NCI-H2081 treated with DMSO at 0.1 percent for 48 hours (cell line): ENCODE measurements at regions not wholly inside any gene's neighbourhood (a gene's known extent, or its start where the extent isn't known, plus 50 kb on each side); places are given as distances from the start of the nearest gene placed in this dataset.

Experiments
- DNase-seq: peaks from one replicate; lab custom pipeline; 2025; lab: John Stamatoyannopoulos, UW

- DNase-seq, result no peak
Measured at GRCh38 chr16:62565706-62566105, 529.5 kb upstream of the CDH8 start.

- DNase-seq, result no peak
Measured at GRCh38 chr16:62564291-62564690, 528.1 kb upstream of the CDH8 start.

- DNase-seq, result no peak
Measured at GRCh38 chr16:62562121-62562520, 525.9 kb upstream of the CDH8 start.

- no peak for DNase-seq
Measured at GRCh38 chr16:62549875-62550274, 513.6 kb upstream of the CDH8 start.

- DNase-seq, result no peak
Measured at GRCh38 chr16:62548095-62548494, 511.9 kb upstream of the CDH8 start.

GRCh38 chr16:62546701-62547100 is 510.5 kb upstream of the CDH8 start:
- DNase-seq, result no peak

GRCh38 chr16:62545039-62545438 is 508.8 kb upstream of the CDH8 start:
- DNase-seq, result no peak

GRCh38 chr16:62543516-62543915 is 507.3 kb upstream of the CDH8 start:
- no peak for DNase-seq

GRCh38 chr16:62539657-62540056 is 503.4 kb upstream of the CDH8 start:
- DNase-seq, result no peak

GRCh38 chr16:62530426-62530825 is 494.2 kb upstream of the CDH8 start:
- DNase-seq, result no peak

- DNase-seq, result no peak
Measured at GRCh38 chr16:62516001-62516400, 479.8 kb upstream of the CDH8 start.

- DNase-seq, result no peak
Measured at GRCh38 chr16:62503073-62503472, 466.8 kb upstream of the CDH8 start.

- no peak for DNase-seq
Measured at GRCh38 chr16:62478903-62479458, 442.7 kb upstream of the CDH8 start.

- no peak for DNase-seq
Measured at GRCh38 chr16:62477796-62478195, 441.6 kb upstream of the CDH8 start.

- DNase-seq, result no peak
Measured at GRCh38 chr16:62475573-62475972, 439.3 kb upstream of the CDH8 start.

GRCh38 chr16:62462971-62463370 is 426.7 kb upstream of the CDH8 start:
- no peak for DNase-seq

- no peak for DNase-seq
Measured at GRCh38 chr16:62450291-62450690, 414.1 kb upstream of the CDH8 start.

GRCh38 chr16:62445909-62446308 is 409.7 kb upstream of the CDH8 start:
- DNase-seq, result no peak

GRCh38 chr16:62424206-62424605 is 388.0 kb upstream of the CDH8 start:
- no peak for DNase-seq

GRCh38 chr16:62408760-62409159 is 372.5 kb upstream of the CDH8 start:
- no peak for DNase-seq

- no peak for DNase-seq
Measured at GRCh38 chr16:62406387-62406786, 370.1 kb upstream of the CDH8 start.

- DNase-seq, result no peak
Measured at GRCh38 chr16:62404842-62405611, 368.8 kb upstream of the CDH8 start.

GRCh38 chr16:62392698-62393097 is 356.5 kb upstream of the CDH8 start:
- DNase-seq, result no peak

GRCh38 chr16:62391940-62392339 is 355.7 kb upstream of the CDH8 start:
- DNase-seq, result no peak
